Spleen (tissue), 7 donors: ENCODE measurements at regions not wholly inside any gene's neighbourhood (a gene's known extent, or its start where the extent isn't known, plus 50 kb on each side); places are given as distances from the start of the nearest gene placed in this dataset.

Source experiments
- CTCF ChIP-seq, 11 experiments: fragments of 200-600 bp in 7 of 11; fragments of 450-650 bp in 4 of 11; sonication (generic) in 4 of 11; IDR thresholded peaks in 8 of 11; conservative IDR thresholded peaks in 3 of 11; 1 replicate in 7 of 11; 2 replicates in 4 of 11; pipeline versions ENCODE4 v1.4.0 to v1.8.0; 2016 to 2021; ENCODE audit warnings: antibody characterized with exemption in 11 of 11, inconsistent platforms in 4 of 11, mild to moderate bottlenecking in 1 of 11
- POLR2A ChIP-seq, 3 donors: fragments of 450-650 bp; IDR thresholded peaks; one replicate each; pipeline ENCODE4 v1.5.1; 2017; ENCODE audit warnings: antibody characterized with exemption in 3 of 3, mild to moderate bottlenecking in 1 of 3
- POLR2AphosphoS5 ChIP-seq, 3 donors: sonication (generic); formaldehyde crosslinking; IDR thresholded peaks; one replicate each; pipeline ENCODE4 v1.5.1; 2017; ENCODE audit warnings: antibody characterized with exemption in 3 of 3
- donor health status: DM: no; HTN: no; CAD: no; lungs with moderate emphysema.
- donor health status: DM: no; HTN: no; CAD: no.
- donor health status: DM: no; HTN: no; CAD: no.

GRCh38 chr7:113562801-113563200, 356.0 kb downstream of the PPP1R3A start:
- no peak for TF ChIP-seq POLR2AphosphoS5 (IDR thresholded peaks at IDR 0.05)
- no peak for TF ChIP-seq POLR2A (IDR thresholded peaks at IDR 0.05)
- no peak for TF ChIP-seq CTCF (IDR thresholded peaks at IDR 0.05 in 8 of 11, conservative IDR thresholded peaks at IDR 0.05 in 3 of 11)
